GM12865 (cell line): ENCODE measurements at regions not wholly inside any gene's neighbourhood (a gene's known extent, or its start where the extent isn't known, plus 50 kb on each side); places are given as distances from the start of the nearest gene placed in this dataset.

Experiments
- DNase-seq: peaks from one replicate; pipeline ENCODE4 v3.0.0; 2010; ENCODE audit warnings: low read depth
- H3K4me3 ChIP-seq: 2 replicates; pipeline ENCODE4 v1.5.1; 2011; ENCODE audit warnings: mild to moderate bottlenecking, low read depth, low read length, control low read depth
- CTCF ChIP-seq: IDR thresholded peaks from 2 replicates; pipeline ENCODE4 v1.5.1; 2011; ENCODE audit warnings: low read length, control low read depth, low read depth, inconsistent platforms; ENCODE audit not compliant: insufficient read depth; ENCODE audit errors: missing control alignments

GRCh38 chrX:40304115-40304514 is 206.4 kb upstream of the BCOR start:
- TF ChIP-seq CTCF: no peak
- no peak for DNase-seq
- H3K4me3 ChIP-seq: no peak overlapping the region

GRCh38 chrX:40303256-40304077 is 205.7 kb upstream of the BCOR start:
- no peak overlapping the region for H3K4me3 ChIP-seq
- TF ChIP-seq CTCF: no peak
- peak; percentile 51 for DNase-seq

- H3K4me3 ChIP-seq: no peak overlapping the region
- no peak for TF ChIP-seq CTCF
- peak; percentile 85 for DNase-seq
These were observed 202.6 kb upstream of the BCOR start for GRCh38 chrX:40300286-40300890.

- TF ChIP-seq CTCF: no peak
- H3K4me3 ChIP-seq: no peak overlapping the region
- DNase-seq: peak; percentile 68
These were observed 201.9 kb upstream of the BCOR start for GRCh38 chrX:40299641-40300046.

GRCh38 chrX:40298572-40299479 is 201.1 kb upstream of the BCOR start:
- TF ChIP-seq CTCF: peak; percentile 21
- no peak overlapping the region for H3K4me3 ChIP-seq
- DNase-seq: no peak

- no peak for DNase-seq
- TF ChIP-seq CTCF: no peak
- no peak overlapping the region for H3K4me3 ChIP-seq
These were observed 200.3 kb upstream of the BCOR start for GRCh38 chrX:40298069-40298468.
